ENCODE measurements at regions not wholly inside any gene's neighbourhood (a gene's known extent, or its start where the extent isn't known, plus 50 kb on each side); places are given as distances from the start of the nearest gene placed in this dataset.

GRCh38 chr6:120484146-120484545 lies 850.1 kb downstream of the TBC1D32 start:
- DNase-seq = no peak
- TF ChIP-seq POLR2AphosphoS5 (IDR thresholded peaks at IDR 0.05) (no peak), POLR2A (IDR thresholded peaks at IDR 0.05) (no peak), CTCF (IDR thresholded peaks at IDR 0.05) (no peak), EP300 (IDR thresholded peaks at IDR 0.05) (no peak)
- Histone ChIP-seq H3K4me3 (no peak overlapping the region), H3K4me1 (no peaks in the 10 kb centered on the region), H3K27me3 (no peaks in the 10 kb centered on the region), H3K9me3 (peaks cover 0 to 6% (median 2%) of the 10 kb centered on the region in 4 donors), H3K36me3 (no peaks in the 10 kb centered on the region), H3K27ac (no peak overlapping the region)
- 88 to 91% methylated on average over 2 of the region's 2 CpGs for WGBS, 2 donors
- intact Hi-C loops (cut with DNase I) = no loop called here

- Histone ChIP-seq H3K9me3 (peaks cover 0 to 6% (median 2%) of the 10 kb centered on the region in 4 donors), H3K4me1 (no peaks in the 10 kb centered on the region), H3K27me3 (no peaks in the 10 kb centered on the region), H3K27ac (no peak overlapping the region), H3K36me3 (no peaks in the 10 kb centered on the region), H3K4me3 (no peak overlapping the region)
- 62 to 68% methylated on average over 1 of the region's 1 CpG for WGBS, 2 donors
- DNase-seq = no peak
- intact Hi-C loops (cut with DNase I) = no loop called here
- TF ChIP-seq POLR2AphosphoS5 (IDR thresholded peaks at IDR 0.05) = no peak
- TF ChIP-seq EP300 (IDR thresholded peaks at IDR 0.05) = no peak
- no peak for TF ChIP-seq CTCF (IDR thresholded peaks at IDR 0.05)
- TF ChIP-seq POLR2A (IDR thresholded peaks at IDR 0.05) = no peak
Measured at GRCh38 chr6:120478650-120479049, 855.6 kb downstream of the TBC1D32 start.

- Histone ChIP-seq H3K27me3 (no peaks in the 10 kb centered on the region), H3K27ac (no peak overlapping the region), H3K4me1 (no peaks in the 10 kb centered on the region), H3K36me3 (no peaks in the 10 kb centered on the region), H3K9me3 (no peaks in the 10 kb centered on the region), H3K4me3 (no peak overlapping the region)
- DNase-seq = no peak
- 80 to 88% methylated on average over 2 of the region's 2 CpGs for WGBS, 2 donors
- TF ChIP-seq EP300 (IDR thresholded peaks at IDR 0.05) (no peak), POLR2AphosphoS5 (IDR thresholded peaks at IDR 0.05) (no peak), POLR2A (IDR thresholded peaks at IDR 0.05) (no peak), CTCF (IDR thresholded peaks at IDR 0.05) (no peak)
- intact Hi-C loops (cut with DNase I) = no loop called here
Measured at GRCh38 chr6:120473804-120474203, 860.5 kb downstream of the TBC1D32 start.

GRCh38 chr6:120468486-120468885 lies 865.8 kb downstream of the TBC1D32 start:
- Histone ChIP-seq H3K9me3 (no peaks in the 10 kb centered on the region), H3K27me3 (no peaks in the 10 kb centered on the region), H3K4me3 (no peak overlapping the region), H3K27ac (no peak overlapping the region), H3K4me1 (no peaks in the 10 kb centered on the region), H3K36me3 (no peaks in the 10 kb centered on the region)
- WGBS, 2 donors = 76 to 77% methylated on average over 1 of the region's 1 CpG
- no peak for TF ChIP-seq POLR2A (IDR thresholded peaks at IDR 0.05)
- intact Hi-C loops (cut with DNase I) = no loop called here
- DNase-seq = no peak

- Histone ChIP-seq H3K27me3 (no peaks in the 10 kb centered on the region), H3K27ac (no peak overlapping the region), H3K4me3 (no peak overlapping the region), H3K4me1 (no peaks in the 10 kb centered on the region), H3K36me3 (no peaks in the 10 kb centered on the region), H3K9me3 (no peaks in the 10 kb centered on the region)
- TF ChIP-seq CTCF (IDR thresholded peaks at IDR 0.05) = no peak
- TF ChIP-seq POLR2A (IDR thresholded peaks at IDR 0.05) = no peak
- TF ChIP-seq POLR2AphosphoS5 (IDR thresholded peaks at IDR 0.05) = no peak
- TF ChIP-seq EP300 (IDR thresholded peaks at IDR 0.05) = no peak
- intact Hi-C loops (cut with DNase I) = no loop called here
- no peak for DNase-seq
Measured at GRCh38 chr6:120451508-120451907, 882.8 kb downstream of the TBC1D32 start.

Data from sigmoid colon (tissue), 6 donors.